GM21526 (cell line): ENCODE measurements at regions not wholly inside any gene's neighbourhood (a gene's known extent, or its start where the extent isn't known, plus 50 kb on each side); places are given as distances from the start of the nearest gene placed in this dataset.
"Not testable (repeated sequence)": the region's sequence is repeated elsewhere in the genome, so short reads cannot be mapped to it uniquely, and the experiment has no call there.

ENCODE experiments used
- ATAC-seq: cut with Tn5 transposase; IDR thresholded peaks from one replicate; pipeline ENCODE4 v1.9.1; 2021; ENCODE audit warnings: moderate library complexity; ENCODE audit not compliant: unreplicated experiment, low FRiP score

DNA sequence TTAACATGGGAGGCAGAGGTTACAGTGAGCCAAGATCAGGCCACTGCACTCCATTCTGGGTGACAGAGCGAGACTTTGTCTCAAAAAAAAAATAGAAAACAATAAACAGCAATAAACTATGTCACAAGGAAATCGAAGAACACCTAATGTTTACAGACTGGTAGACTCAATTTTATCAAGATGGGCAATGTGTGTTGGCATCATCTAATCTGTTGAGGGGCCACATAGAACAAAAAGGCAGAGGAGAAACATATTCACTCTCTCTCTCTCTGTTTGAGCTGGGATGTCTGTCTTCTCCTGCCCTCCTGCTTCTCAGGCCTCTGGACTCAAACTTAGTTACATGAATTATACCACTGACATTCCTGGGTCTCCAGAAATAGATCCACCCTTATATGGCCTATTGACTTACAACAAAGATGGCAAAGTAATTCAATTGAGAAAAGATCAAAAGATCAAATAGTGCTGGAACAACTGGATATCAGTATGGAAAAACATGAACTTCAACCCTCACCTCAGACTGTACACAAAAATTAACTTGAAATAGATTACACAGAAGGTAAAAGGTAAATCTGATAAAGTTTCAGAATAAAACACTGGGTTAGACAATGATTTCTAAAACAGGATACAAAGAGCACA, 703.8 kb upstream of the CRIM1 start:
- ATAC-seq, result no peak

DNA sequence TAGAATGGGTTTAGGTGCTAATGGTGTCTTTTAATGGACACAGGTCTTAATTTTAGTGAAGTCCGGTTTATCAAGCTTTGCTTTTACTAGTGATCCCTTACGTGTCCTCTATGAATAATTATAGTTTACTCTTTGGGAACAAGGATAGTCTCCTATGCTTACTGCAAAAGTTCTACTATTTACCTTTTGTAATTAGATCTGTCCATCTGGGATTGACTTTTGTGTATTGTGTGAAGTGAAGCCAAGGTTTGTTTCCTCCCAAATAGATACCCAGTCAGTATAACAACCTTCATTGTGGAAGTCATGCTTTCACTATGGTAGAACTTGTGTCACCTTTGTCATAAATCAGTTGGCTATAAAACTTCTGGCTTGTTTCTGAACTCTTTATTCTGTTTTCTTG, 740.9 kb upstream of the CRIM1 start:
- no peak for ATAC-seq

DNA sequence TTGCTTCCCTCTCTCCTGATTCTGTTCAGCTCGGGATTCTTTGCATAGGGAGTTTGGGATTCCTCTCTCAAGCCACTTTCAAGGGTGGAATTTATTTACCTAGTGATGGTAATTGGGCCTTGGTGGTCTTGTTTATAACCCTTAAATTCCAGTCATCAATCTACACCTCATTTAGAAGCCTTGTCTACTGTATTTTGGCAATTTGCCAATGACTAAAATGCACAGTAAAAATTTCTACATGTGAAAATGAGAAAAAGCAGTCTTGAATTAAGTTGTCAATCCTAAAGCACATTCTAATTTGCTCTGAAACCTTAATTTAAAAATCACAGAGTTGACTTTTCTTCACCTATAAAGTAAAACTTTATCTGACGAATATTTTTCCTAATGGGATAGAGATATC, 749.2 kb upstream of the CRIM1 start:
- no peak for ATAC-seq

DNA sequence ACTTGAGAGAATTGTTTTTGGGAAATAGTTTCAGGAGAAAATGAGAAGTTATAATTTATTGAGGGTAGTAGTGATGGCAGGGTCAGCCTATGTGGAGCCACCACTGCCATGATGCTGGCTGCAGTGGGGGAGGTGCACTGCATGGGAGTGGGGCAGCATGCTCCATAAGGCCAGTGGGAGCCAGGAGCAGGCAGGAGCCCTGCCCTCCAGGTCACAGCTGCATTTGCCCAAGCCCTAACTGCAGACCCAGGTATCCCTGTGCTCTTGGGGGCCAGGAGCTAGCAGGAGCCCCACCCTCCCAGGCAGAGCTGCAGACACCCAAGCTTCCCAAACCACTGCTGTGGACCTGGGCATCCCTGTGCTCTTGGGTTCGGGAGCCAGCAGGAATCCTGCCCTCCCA, 757.3 kb upstream of the CRIM1 start:
- ATAC-seq, result no peak

- ATAC-seq, result no peak
Measured at GRCh38 chr2:35591886-35592285, 763.7 kb upstream of the CRIM1 start.

DNA sequence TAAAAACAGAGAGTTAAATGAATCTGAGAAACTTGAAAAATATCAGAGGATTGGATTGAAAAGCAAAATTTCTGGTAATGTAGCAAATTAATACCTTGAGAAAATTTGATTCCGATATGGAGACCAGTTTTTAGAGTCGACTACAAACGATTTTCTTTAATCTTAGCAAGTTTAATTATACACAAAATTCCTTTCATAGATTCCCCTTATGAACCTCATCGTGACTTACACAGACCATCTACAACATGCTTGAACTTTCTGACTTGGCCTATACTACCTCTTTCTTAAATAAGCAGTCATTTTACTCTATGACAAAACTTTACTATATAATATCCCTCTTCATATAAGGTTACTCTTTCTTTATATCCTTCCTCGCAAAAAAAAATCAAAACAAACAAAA, 769.6 kb upstream of the CRIM1 start:
- ATAC-seq, result no peak

DNA sequence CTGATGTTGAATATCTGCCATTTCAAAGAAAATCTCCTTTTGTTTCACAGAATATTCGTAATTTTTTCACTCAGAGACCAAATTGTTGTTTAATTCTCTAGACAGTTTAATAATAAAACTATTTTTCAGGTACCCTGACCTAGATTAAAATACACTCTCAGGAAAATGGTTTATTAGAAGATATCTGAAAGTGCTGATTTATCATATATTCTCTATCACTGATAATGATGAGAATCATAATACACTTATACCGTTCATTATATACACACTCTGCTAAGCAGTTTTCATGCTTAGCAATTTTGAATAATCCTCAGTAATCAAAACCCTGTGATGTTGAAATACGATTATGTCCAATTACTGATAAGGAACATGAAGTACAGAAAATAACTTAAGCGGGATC, 772.9 kb upstream of the CRIM1 start:
- no peak for ATAC-seq

DNA sequence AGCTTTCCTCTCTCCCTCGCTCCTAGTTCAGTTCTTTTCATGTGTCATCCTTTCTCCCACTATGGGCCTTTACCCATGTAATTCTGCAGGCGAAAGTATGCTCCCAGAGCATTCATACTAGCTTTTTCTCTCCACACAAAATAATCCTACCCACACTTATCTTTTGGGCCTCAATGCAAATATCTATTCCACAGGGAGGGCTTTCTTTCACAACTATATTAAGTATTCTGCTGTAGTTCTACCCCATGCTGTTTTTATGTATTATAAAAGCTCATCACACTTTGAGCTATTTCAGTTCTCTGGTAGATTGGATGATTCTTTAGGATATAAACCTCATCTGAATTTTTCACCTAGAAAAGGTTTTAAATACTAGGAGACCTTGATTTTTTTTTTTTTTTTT, 774.6 kb upstream of the CRIM1 start:
- ATAC-seq, result no peak

DNA sequence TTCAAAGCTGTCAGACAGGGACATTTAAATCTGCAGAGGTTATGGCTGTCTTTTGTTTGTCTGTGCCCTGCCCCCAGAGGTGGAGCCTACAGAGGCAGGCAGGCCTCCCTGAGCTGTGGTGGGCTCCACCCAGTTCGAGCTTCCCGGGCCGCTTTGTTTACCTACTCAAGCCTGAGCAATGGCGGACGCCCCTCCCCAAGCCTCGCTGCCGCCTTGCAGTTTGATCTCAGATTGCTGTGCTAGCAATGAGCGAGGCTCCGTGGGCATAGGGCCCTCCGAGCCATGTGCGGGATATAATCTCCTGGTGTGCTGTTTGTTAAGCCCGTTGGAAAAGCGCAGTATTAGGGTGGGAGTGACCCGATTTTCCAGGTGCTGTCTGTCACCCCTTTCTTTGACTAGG, 787.0 kb upstream of the CRIM1 start:
- ATAC-seq, result not testable (repeated sequence)

- no peak for ATAC-seq
Measured at GRCh38 chr2:35562488-35562887, 793.1 kb upstream of the CRIM1 start.

- no peak for ATAC-seq
Measured at GRCh38 chr2:35548171-35548570, 807.4 kb upstream of the CRIM1 start.

DNA sequence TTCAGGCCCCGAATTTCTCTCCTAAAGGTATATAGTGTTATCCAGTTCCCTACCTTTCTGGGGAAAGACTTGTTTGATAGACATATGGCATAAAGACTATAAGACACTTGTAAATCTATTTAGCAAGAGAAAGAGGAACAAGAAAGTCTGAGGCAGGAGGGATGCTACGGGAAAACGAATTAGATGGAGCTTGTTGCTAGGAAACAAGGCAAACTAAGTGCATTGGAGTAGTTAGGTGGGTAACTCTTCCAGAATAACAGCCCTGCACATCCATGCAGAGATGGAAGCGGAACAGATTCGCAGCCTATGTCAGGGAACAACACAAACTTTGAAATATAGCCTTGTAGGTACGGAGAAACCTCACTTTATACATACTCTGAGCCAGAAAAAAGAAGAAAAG, 810.3 kb upstream of the CRIM1 start:
- no peak for ATAC-seq

DNA sequence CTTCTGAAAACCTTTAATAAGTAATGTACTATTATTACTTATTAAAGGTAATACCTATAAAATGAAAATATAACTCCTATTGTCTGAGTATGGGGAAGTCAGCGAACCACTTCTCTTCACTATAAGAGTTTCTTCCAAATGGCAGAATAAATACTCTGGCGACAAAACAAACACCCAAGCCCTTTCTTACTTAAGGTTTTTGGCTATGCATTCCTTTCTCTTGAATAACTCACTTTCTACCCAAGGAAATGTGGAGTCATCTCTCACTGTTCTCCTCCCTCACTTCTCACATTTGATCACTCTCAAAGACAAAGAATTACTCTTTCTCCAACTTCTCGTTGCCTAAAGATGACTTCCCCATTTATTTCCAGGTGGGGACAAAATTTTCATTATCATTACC, 816.8 kb upstream of the CRIM1 start:
- ATAC-seq, result no peak

- no peak for ATAC-seq
Measured at GRCh38 chr2:35530615-35531135, 824.9 kb upstream of the CRIM1 start.

DNA sequence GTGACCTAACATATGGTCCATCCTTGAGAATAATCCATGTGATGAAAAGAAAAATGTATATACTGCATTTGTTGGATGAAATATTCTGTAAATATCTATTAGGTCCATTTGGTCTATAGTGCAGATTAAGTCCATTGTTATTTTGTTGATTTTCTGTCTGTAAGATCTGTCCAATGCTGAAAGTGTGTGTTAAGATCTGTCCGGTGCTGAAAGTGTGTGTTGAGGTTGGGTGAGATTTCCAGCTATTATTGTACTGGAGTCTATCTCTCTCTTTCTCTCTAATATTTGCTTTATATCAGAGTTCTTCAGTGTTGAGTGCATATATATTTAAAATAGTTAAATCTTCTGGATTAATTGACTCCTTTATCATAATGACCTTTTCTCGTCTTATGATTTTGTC, 828.8 kb upstream of the CRIM1 start:
- ATAC-seq, result no peak

DNA sequence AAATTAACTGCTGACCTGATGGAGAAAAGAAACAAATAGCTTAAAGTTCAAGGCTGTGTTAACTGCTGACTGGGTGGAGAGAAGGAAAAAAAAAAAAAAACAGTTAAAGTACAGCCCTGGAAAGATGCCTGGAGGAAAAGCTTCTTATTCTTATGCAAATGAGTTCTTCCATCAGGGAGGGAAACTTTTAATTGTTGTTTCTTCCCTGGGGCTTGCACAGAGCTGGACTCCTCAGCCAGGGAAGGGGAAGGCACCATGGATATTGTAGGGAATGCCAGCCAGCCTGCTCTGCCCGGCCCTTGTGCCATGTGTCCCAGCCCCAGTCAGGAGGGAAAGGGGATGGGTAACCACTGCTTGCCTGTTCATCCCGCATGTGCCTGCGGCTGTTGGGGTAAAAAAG, 833.1 kb upstream of the CRIM1 start:
- no peak for ATAC-seq

GRCh38 chr2:35510636-35511035, 844.9 kb upstream of the CRIM1 start:
- ATAC-seq, result no peak

- ATAC-seq, result no peak
Measured at GRCh38 chr2:35508601-35509000, 847.0 kb upstream of the CRIM1 start.

DNA sequence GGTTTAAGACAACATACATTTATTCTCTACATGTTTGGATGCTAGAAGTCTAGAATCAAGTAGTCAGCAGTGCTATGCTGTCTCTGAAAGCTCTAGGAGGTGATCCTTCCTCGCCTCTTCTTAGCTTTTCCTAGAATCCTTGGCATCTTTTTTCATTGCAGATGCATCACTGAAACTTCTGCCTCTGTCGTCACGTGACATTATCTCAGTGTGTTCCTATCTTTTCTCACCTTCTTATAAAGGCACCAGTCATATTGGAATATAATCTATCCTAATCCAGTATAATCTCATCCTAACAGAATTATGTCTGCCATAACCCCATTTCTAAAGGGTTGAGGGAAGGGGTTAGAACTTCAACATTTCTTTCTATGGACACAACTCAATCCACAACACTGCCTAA, 851.2 kb upstream of the CRIM1 start:
- no peak for ATAC-seq

- ATAC-seq, result no peak
Measured at GRCh38 chr2:35503738-35504199, 851.8 kb upstream of the CRIM1 start.

DNA sequence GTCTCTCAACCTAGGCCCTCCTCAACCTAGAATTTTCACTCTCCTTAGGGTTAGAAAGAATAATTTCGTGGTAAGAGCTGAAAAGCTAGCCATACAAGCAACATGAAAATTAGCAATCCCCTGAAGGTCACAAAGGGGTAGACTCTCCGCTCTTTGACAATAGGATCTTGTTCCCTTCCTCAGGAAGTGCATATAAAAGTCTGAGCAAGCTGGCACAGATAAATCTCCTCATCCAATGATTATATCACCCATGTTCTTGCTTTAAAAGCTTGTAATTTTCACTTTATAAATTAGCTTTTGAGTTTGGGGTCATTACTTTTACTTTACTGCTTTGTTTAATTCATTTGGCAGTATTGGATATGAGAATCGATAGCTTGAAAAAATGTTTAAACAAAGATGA, 852.3 kb upstream of the CRIM1 start:
- no peak for ATAC-seq

DNA sequence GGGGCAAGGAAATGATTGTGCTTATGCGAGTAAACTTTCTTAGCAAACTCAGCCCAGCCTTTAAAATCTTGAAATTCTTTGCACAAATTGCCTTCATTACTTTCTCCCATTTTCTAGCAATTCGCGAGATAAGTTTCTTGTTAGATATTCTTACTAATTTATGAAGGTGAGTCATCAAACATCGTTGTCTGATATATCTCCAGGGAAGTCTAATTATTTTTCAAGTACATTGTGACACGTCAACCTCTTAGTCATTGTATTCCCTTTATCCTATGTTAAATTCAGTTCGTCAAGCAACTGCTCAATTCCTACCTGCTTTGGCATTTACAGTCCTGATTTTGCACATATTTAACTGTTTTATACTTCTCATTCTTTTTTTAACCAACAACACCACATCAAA, 854.5 kb upstream of the CRIM1 start:
- ATAC-seq, result no peak

- no peak for ATAC-seq
Measured at GRCh38 chr2:35496022-35496421, 859.6 kb upstream of the CRIM1 start.
